Neuron (in vitro differentiated cells): ENCODE measurements at regions not wholly inside any gene's neighbourhood (a gene's known extent, or its start where the extent isn't known, plus 50 kb on each side); places are given as distances from the start of the nearest gene placed in this dataset.
"Not testable (repeated sequence)": the region's sequence is repeated elsewhere in the genome, so short reads cannot be mapped to it uniquely, and the experiment has no call there.

ENCODE experiments used
- H2AFZ ChIP-seq: one replicate; pipeline ENCODE4 v1.6.1; 2013; ENCODE audit warnings: low read depth, mild to moderate bottlenecking, inconsistent platforms, low read length, moderate library complexity
- H3K27me3 ChIP-seq: one replicate; pipeline ENCODE4 v1.6.1; 2013; ENCODE audit warnings: low read length; ENCODE audit not compliant: insufficient read depth
- H3K36me3 ChIP-seq: one replicate; pipeline ENCODE4 v1.6.1; 2013; ENCODE audit warnings: low read length; ENCODE audit not compliant: insufficient read depth
- H3K4me1 ChIP-seq: one replicate; pipeline ENCODE4 v1.6.1; 2013; ENCODE audit warnings: low read length; ENCODE audit not compliant: insufficient read depth
- H3K4me3 ChIP-seq: 2 replicates; pipeline ENCODE4 v1.5.1; 2013; ENCODE audit warnings: mild to moderate bottlenecking, low read length, moderate library complexity
- H3K9me3 ChIP-seq: one replicate; pipeline ENCODE4 v1.6.1; 2013; ENCODE audit warnings: low read length

DNA sequence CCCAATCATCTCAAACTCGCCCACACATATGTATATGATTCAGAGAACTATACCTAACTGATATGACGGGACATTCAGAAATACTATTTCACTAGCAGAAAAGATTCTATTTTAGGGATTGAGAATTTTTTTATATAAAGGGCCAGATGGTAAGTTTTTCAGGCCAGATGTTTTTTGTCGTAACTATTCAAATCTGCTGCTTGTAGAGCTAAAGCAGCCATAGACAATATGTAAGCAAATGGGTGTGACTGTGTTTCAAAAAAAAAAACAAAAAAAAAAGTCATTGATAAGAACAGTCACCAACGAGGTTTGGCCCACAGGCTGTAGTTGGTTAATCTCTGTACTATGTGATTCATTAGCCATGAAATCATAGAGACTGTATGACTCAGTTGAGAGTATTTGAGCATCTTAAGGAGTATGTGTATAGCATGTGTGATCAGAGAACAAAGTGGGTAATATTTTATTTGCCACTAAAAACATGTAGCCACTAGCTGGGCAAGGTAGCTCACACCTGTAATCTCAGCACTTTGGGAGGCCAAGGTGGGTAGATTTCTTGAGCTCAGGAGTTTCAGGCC is 2724.7 kb downstream of the PCDH9 start:
- H3K4me1 ChIP-seq, result peaks cover 8% of the 10 kb centered on the region
- no peaks in the 10 kb centered on the region for H3K9me3 ChIP-seq
- no peak overlapping the region for H3K4me3 ChIP-seq
- no peaks in the 10 kb centered on the region for H3K27me3 ChIP-seq
- no peak overlapping the region for H2AFZ ChIP-seq
- H3K36me3 ChIP-seq, result no peaks in the 10 kb centered on the region

DNA sequence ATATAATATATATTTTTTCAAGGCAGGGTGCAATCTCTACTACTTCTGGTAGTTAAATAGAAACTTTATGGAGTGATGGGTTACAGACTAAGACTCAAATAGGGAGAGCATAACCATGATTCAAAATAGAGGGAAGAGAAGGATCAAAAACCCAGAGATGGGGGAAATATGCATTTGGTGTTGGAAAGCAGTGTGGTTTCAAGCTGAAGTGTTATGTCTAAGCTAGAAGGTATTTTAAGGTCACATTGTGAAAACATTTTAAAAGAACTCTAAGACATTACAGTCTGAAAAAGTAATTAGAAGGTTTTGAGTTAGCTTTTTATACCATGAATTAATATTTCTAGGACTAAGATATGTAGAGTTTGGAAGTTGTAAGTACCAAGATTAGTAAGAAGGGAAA is 2741.4 kb downstream of the PCDH9 start:
- H3K9me3 ChIP-seq, result no peaks in the 10 kb centered on the region
- H3K27me3 ChIP-seq, result no peaks in the 10 kb centered on the region
- H3K4me1 ChIP-seq, result no peaks in the 10 kb centered on the region
- no peak overlapping the region for H3K4me3 ChIP-seq
- H3K36me3 ChIP-seq, result no peaks in the 10 kb centered on the region
- no peak overlapping the region for H2AFZ ChIP-seq

DNA sequence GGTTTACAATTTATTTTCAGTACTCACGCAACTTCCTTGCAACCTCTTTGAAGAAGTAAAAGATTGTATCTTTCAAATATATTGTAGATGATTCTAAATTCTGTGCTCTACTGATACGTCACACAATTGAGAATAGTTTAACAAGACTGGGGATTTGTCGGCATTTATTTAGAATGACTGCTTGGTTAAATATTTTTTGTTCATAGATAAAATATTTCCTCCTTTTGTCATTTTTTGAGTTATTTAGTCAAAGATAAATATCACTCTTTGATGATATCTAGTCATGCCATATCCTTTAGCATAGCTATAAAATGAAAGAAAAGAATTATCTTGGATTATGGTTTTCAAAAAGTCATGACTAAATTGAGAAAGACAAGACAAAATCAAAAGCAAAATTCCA is 2747.8 kb downstream of the PCDH9 start:
- Histone ChIP-seq H3K36me3 (no peaks in the 10 kb centered on the region), H2AFZ (no peak overlapping the region), H3K4me1 (peaks cover 17% of the 10 kb centered on the region), H3K27me3 (no peaks in the 10 kb centered on the region), H3K4me3 (no peak overlapping the region), H3K9me3 (no peaks in the 10 kb centered on the region)

DNA sequence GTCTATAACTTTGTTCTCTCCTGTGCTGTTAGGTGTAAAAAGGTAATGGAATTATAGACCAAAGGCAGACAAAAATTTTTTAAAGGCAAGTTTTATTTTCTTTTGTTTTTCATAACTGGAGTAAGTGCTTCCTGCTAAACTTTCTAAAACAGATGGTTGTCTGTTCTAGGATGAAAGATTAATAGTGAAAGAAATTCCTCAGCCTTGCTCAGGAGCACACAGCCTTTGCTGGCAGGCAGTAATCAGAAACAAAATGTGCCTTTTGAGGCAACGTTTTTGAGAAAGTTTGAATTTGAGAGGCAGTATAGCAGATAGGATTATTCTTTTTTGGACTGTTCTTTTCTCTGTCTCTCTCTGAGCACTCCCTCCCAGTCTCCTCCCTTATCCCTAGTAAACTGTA is 2749.5 kb downstream of the PCDH9 start:
- H3K27me3 ChIP-seq, result no peaks in the 10 kb centered on the region
- no peaks in the 10 kb centered on the region for H3K9me3 ChIP-seq
- H3K4me3 ChIP-seq, result no peak overlapping the region
- peaks cover 17% of the 10 kb centered on the region for H3K4me1 ChIP-seq
- H2AFZ ChIP-seq, result no peak overlapping the region
- no peaks in the 10 kb centered on the region for H3K36me3 ChIP-seq

DNA sequence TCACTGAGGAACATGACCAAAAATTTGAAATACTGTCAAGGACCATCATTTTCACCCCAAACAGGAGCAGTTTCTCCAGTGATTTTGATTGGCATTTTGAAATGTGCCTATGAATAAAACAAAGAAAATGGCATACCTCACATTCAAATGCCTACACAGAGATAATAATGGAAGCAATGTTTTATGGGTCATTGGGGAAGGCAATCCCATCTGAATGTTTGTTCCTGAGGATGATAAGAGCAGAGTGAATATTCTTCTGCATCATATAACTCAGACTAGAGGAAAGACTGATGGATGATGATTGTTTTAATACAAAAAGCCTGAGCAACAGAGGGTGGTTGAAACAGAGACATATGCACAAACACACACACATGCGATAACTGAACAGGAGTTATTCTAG is 2749.9 kb downstream of the PCDH9 start:
- H3K4me1 ChIP-seq, result peaks cover 17% of the 10 kb centered on the region
- no peak overlapping the region for H3K4me3 ChIP-seq
- H3K36me3 ChIP-seq, result no peaks in the 10 kb centered on the region
- no peak overlapping the region for H2AFZ ChIP-seq
- no peaks in the 10 kb centered on the region for H3K9me3 ChIP-seq
- H3K27me3 ChIP-seq, result no peaks in the 10 kb centered on the region

DNA sequence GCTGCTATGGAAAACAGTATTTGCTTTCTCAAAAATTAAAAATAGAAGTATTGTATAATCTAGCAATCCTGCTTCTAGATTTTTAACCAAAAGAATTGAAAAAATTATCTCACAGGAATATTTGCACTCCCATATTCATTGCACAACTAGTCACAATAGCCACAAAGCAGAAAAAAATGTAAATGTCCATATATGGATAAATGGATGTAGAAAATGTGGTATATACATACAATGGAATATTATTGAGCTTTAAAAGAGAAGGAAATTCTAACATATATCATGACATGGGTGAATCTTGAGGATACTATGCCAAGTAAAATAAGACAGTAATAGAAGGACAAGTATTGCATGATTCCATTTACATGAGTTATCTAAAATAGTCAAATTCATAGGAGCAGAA is 2753.0 kb downstream of the PCDH9 start:
- no peak overlapping the region for H2AFZ ChIP-seq
- H3K9me3 ChIP-seq, result no peaks in the 10 kb centered on the region
- H3K4me1 ChIP-seq, result peaks cover 19% of the 10 kb centered on the region
- H3K4me3 ChIP-seq, result no peak overlapping the region
- H3K27me3 ChIP-seq, result no peaks in the 10 kb centered on the region
- H3K36me3 ChIP-seq, result no peaks in the 10 kb centered on the region

DNA sequence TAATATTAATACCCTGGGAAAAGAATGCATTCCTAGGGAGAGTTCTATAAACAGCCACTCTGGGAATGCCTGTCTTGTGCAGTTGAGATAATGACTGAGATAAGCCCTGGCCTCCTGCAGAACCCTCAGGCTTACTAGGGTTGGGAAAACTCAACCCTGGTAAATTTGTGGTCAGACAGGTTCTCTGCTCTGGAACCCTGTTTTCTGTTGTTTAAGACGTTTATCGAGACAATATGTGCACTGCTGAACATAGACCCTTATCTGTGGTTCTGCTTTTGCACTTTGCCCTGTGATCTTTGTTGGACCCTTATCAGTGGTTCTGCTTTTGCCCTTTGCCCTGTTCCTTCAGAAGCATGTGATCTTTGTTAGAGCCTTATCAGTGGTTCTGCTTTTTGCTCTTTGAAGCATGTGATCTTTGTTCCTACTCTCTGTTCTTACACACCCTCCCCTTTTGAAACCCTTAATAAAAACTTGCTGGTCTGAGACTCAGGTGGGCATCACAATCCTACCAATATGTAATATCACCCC is 2754.0 kb downstream of the PCDH9 start:
- H3K9me3 ChIP-seq, H3K36me3 ChIP-seq, H2AFZ ChIP-seq, H3K4me3 ChIP-seq, H3K27me3 ChIP-seq: not testable (repeated sequence)
- peaks cover 16% of the 10 kb centered on the region for H3K4me1 ChIP-seq

DNA sequence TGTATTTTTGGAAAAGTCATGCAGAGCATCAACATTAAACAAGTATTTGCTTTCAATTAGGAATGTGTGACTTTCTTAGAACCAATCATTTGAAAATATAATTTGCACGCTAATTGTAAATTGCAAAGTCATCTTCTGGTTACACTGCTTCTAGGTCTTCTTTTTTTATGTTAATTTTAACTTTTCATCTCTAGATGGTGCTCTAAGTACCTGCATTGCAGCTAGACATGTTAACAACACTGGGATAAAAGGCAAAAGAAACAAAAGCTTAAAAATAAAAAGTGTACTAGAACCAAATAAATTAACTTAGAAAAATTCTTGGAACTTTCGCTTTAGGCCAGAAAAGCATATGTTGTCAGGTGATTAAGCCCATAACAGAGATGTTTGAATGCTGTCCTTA is 2758.2 kb downstream of the PCDH9 start:
- H3K4me1 ChIP-seq, result peaks cover 2% of the 10 kb centered on the region
- no peaks in the 10 kb centered on the region for H3K27me3 ChIP-seq
- no peaks in the 10 kb centered on the region for H3K36me3 ChIP-seq
- no peak overlapping the region for H3K4me3 ChIP-seq
- H3K9me3 ChIP-seq, result no peaks in the 10 kb centered on the region
- H2AFZ ChIP-seq, result no peak overlapping the region

DNA sequence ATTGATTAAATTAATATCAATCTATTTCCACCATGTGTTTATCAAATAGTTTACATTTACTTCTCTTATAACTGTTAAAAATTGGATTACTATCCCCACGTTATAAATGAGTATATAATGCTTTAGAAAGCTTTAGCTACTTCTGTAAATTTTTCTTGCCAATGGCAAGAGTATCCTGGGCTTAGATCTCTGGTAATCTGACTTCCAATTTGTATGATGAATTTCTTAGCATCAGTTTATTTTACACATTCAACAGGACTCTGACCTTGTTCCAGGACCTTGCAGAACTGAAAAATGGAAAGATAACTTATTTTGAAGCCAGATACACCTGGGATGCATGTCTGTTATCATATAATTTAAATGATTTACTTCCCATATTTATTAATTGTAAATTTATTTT is 2759.4 kb downstream of the PCDH9 start:
- peaks cover 2% of the 10 kb centered on the region for H3K4me1 ChIP-seq
- no peak overlapping the region for H3K4me3 ChIP-seq
- no peak overlapping the region for H2AFZ ChIP-seq
- H3K27me3 ChIP-seq, result no peaks in the 10 kb centered on the region
- H3K36me3 ChIP-seq, result no peaks in the 10 kb centered on the region
- no peaks in the 10 kb centered on the region for H3K9me3 ChIP-seq

DNA sequence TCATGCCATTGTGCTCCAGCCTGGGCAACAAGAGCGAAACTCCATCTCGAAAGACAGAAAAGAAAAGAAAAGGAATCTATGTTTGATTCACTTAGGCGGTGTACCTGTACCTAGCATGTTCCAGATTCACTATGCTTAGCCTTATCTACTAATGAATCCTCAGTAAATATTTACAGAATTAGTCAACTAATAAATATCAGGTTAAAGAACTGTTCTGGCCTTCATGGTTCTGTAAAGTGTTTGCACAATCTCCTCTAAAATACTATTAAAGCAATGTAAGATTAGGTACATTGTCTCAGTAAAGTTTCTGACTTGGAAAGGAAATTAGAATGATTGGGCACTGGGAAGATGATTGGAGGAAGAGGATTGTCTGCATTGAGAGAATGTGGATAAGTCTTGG is 2770.4 kb downstream of the PCDH9 start:
- no peaks in the 10 kb centered on the region for H3K36me3 ChIP-seq
- no peaks in the 10 kb centered on the region for H3K9me3 ChIP-seq
- H3K4me3 ChIP-seq, result no peak overlapping the region
- H3K27me3 ChIP-seq, result no peaks in the 10 kb centered on the region
- no peak overlapping the region for H2AFZ ChIP-seq
- no peaks in the 10 kb centered on the region for H3K4me1 ChIP-seq

DNA sequence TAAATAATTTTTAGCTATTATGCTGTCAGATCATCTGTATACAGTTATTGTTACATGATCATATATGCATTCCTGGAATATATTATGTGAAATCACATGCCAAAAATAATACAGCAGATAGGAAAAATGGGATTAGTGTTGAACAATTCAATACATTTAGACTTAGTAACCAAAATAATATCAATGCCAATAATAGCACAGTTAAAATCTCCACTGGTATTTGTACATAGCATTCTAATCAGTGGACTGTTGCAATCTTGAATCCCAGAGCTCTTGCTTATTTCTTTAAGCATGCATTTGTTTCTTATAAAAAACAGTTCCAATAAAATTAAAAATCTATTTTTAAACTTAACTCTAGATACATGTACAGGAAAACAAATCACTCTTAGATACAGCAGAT is 2772.2 kb downstream of the PCDH9 start:
- Histone ChIP-seq H3K9me3 (no peaks in the 10 kb centered on the region), H3K36me3 (no peaks in the 10 kb centered on the region), H3K27me3 (no peaks in the 10 kb centered on the region), H3K4me3 (no peak overlapping the region), H3K4me1 (peaks cover 2% of the 10 kb centered on the region), H2AFZ (no peak overlapping the region)

DNA sequence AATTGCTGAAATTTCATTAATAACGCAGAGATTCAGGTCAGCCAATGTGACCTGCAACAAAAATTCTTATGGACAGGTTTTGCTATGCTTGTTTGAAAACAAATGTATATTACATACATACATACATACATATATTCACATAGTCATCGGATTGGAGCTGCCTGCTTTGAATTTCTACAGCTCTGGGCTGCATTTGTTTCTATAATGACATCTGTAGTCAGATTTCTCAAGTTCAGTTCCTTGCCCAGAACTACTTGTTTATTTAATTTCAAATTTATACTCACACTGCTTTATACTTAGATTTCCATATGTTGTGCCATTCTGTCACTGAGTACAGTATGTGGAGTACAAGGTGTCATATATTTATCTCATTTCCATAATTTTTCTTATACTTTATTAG is 2775.0 kb downstream of the PCDH9 start:
- Histone ChIP-seq H3K4me3 (no peak overlapping the region), H3K27me3 (no peaks in the 10 kb centered on the region), H3K4me1 (peaks cover 2% of the 10 kb centered on the region), H3K9me3 (no peaks in the 10 kb centered on the region), H2AFZ (no peak overlapping the region), H3K36me3 (no peaks in the 10 kb centered on the region)

DNA sequence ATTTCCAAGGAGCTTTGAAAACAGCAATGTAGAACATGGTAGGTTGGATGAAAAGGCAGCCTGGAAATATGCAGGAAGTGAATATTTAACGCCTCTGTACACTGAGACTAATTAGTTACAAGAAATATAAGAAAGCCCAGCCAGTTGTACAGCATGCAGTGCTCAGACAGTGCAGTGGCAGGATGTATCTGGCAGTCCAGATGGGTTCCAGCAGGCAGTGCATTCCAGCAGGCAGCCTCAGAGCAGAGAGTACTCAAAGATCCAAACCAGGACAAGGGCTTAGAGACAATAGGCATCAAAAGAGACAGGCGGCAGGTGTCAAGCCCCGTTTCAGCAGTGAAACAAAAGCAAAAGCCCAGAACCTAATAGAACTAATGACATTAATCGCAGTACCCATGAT is 2776.3 kb downstream of the PCDH9 start:
- Histone ChIP-seq H2AFZ (peak overlapping the region; percentile 48), H3K27me3 (no peaks in the 10 kb centered on the region), H3K36me3 (no peaks in the 10 kb centered on the region), H3K4me1 (peaks cover 2% of the 10 kb centered on the region), H3K9me3 (no peaks in the 10 kb centered on the region), H3K4me3 (no peak overlapping the region)

DNA sequence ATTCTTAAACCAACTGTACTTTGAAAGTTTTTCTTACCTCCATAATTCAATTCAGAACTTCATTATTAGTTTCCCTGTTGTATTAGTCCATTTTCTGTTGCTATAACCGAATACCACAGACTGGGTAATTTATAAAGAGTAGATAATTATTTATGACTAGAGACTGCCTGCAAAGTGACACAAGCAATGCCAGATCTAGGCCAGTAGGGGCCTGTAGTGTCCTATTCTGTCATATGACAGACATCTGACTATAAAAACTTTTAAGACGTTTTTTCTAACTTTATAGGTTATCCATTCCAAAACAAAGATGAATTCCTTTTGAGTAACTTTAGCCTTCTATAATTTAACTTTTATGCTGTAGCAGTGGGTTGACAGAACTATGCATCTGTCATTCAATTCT is 2783.8 kb downstream of the PCDH9 start:
- no peaks in the 10 kb centered on the region for H3K36me3 ChIP-seq
- H3K4me3 ChIP-seq, result no peak overlapping the region
- H2AFZ ChIP-seq, result no peak overlapping the region
- H3K27me3 ChIP-seq, result no peaks in the 10 kb centered on the region
- no peaks in the 10 kb centered on the region for H3K9me3 ChIP-seq
- no peaks in the 10 kb centered on the region for H3K4me1 ChIP-seq
